Vagina (tissue), 2 donors: ENCODE measurements at regions not wholly inside any gene's neighbourhood (a gene's known extent, or its start where the extent isn't known, plus 50 kb on each side); places are given as distances from the start of the nearest gene placed in this dataset.

Experiments used
- DNase-seq, 2 donors: peaks; one replicate each; pipeline ENCODE4 v3.0.0-alpha.2; 2017; ENCODE audit errors: extremely low spot score in 2 of 2
- H3K27ac ChIP-seq: fragments of 200-600 bp; sonication (generic); one replicate; pipeline ENCODE4 v1.5.1; 2019
- H3K27me3 ChIP-seq: fragments of 200-600 bp; sonication (generic); one replicate; pipeline ENCODE4 v1.5.1; 2019
- H3K36me3 ChIP-seq, 2 donors: fragments of 200-600 bp; sonication (generic); one replicate each; pipeline ENCODE4 v1.5.1; 2017 to 2019
- H3K4me1 ChIP-seq: fragments of 200-600 bp; sonication (generic); one replicate; pipeline ENCODE4 v1.5.1; 2019
- H3K4me3 ChIP-seq, 2 donors: fragments of 200-600 bp; sonication (generic); 1 replicate in 1 of 2; 2 replicates in 1 of 2; pipeline ENCODE4 v1.5.1; 2016 to 2019
- H3K9me3 ChIP-seq: fragments of 200-600 bp; sonication (generic); one replicate; pipeline ENCODE4 v1.5.1; 2019
- CTCF ChIP-seq, 3 experiments: fragments of 450-650 bp in 2 of 3; fragments of 200-600 bp in 1 of 3; sonication (generic) in 1 of 3; IDR thresholded peaks; one replicate each; pipeline ENCODE4 v1.5.1; 2017 to 2019; ENCODE audit warnings: antibody characterized with exemption in 3 of 3, mild to moderate bottlenecking in 2 of 3, moderate library complexity in 2 of 3
- POLR2A ChIP-seq, 2 donors: fragments of 450-650 bp; IDR thresholded peaks; one replicate each; pipeline ENCODE4 v1.6.1; 2017; ENCODE audit warnings: antibody characterized with exemption in 2 of 2, mild to moderate bottlenecking in 2 of 2, moderate library complexity in 2 of 2
- POLR2AphosphoS5 ChIP-seq, 2 donors: sonication (generic); formaldehyde crosslinking; IDR thresholded peaks; one replicate each; pipeline ENCODE4 v1.9.0; 2017; ENCODE audit warnings: antibody characterized with exemption in 2 of 2, mild to moderate bottlenecking in 2 of 2, low read depth in 1 of 2; ENCODE audit not compliant: insufficient read depth in 1 of 2
- intact Hi-C: fragments of 100-400 bp; cut with DNase I; formaldehyde crosslinking; loops from one replicate; pipeline ENCODE4 v1.15.1; 2023

- H3K27ac ChIP-seq = no peak overlapping the region
- H3K27me3 ChIP-seq = no peaks in the 10 kb centered on the region
- H3K9me3 ChIP-seq = no peaks in the 10 kb centered on the region
- TF ChIP-seq POLR2AphosphoS5 (IDR thresholded peaks at IDR 0.05; ENCODE audit: insufficient read depth in 1 of 2, low read depth in 1 of 2) = no peak
- no peak for TF ChIP-seq POLR2A (IDR thresholded peaks at IDR 0.05)
- H3K4me1 ChIP-seq = no peaks in the 10 kb centered on the region
- H3K4me3 ChIP-seq = no peak overlapping the region
- intact Hi-C loops = no loop called here
- no peaks in the 10 kb centered on the region for H3K36me3 ChIP-seq
- DNase-seq = no peak
Observed at GRCh38 chr9:95788521-95788991, 86.9 kb upstream of the ERCC6L2 start.

- H3K36me3 ChIP-seq = no peaks in the 10 kb centered on the region
- TF ChIP-seq POLR2A (IDR thresholded peaks at IDR 0.05) = no peak
- TF ChIP-seq CTCF (IDR thresholded peaks at IDR 0.05) = no peak
- no peak for TF ChIP-seq POLR2AphosphoS5 (IDR thresholded peaks at IDR 0.05; ENCODE audit: insufficient read depth in 1 of 2, low read depth in 1 of 2)
- no peak overlapping the region for H3K4me3 ChIP-seq
- H3K4me1 ChIP-seq = no peaks in the 10 kb centered on the region
- intact Hi-C loops = no loop called here
- H3K9me3 ChIP-seq = no peaks in the 10 kb centered on the region
- no peaks in the 10 kb centered on the region for H3K27me3 ChIP-seq
- no peak for DNase-seq
- H3K27ac ChIP-seq = no peak overlapping the region
Observed at GRCh38 chr9:95788021-95788420, 87.5 kb upstream of the ERCC6L2 start.

GRCh38 chr9:95785209-95785608, 90.3 kb upstream of the ERCC6L2 start:
- no peak for DNase-seq
- H3K4me1 ChIP-seq = no peaks in the 10 kb centered on the region
- H3K27ac ChIP-seq = no peak overlapping the region
- TF ChIP-seq POLR2AphosphoS5 (IDR thresholded peaks at IDR 0.05; ENCODE audit: insufficient read depth in 1 of 2, low read depth in 1 of 2) = no peak
- no peaks in the 10 kb centered on the region for H3K9me3 ChIP-seq
- H3K36me3 ChIP-seq = no peaks in the 10 kb centered on the region
- no peak overlapping the region for H3K4me3 ChIP-seq
- no peaks in the 10 kb centered on the region for H3K27me3 ChIP-seq
- intact Hi-C loops = no loop called here

- intact Hi-C loops = no loop called here
- no peaks in the 10 kb centered on the region for H3K9me3 ChIP-seq
- no peaks in the 10 kb centered on the region for H3K27me3 ChIP-seq
- no peak overlapping the region for H3K4me3 ChIP-seq
- H3K27ac ChIP-seq = no peak overlapping the region
- H3K36me3 ChIP-seq = no peaks in the 10 kb centered on the region
- TF ChIP-seq POLR2AphosphoS5 (IDR thresholded peaks at IDR 0.05; ENCODE audit: insufficient read depth in 1 of 2, low read depth in 1 of 2) = no peak
- TF ChIP-seq CTCF (IDR thresholded peaks at IDR 0.05) = no peak
- TF ChIP-seq POLR2A (IDR thresholded peaks at IDR 0.05) = no peak
- DNase-seq = no peak
- peaks cover 7% of the 10 kb centered on the region for H3K4me1 ChIP-seq
Observed at GRCh38 chr9:95784318-95784717, 91.2 kb upstream of the ERCC6L2 start.

GRCh38 chr9:95783426-95783975, 92.0 kb upstream of the ERCC6L2 start:
- Histone ChIP-seq H3K4me1 (peaks cover 7% of the 10 kb centered on the region), H3K27me3 (no peaks in the 10 kb centered on the region), H3K4me3 (no peak overlapping the region), H3K36me3 (no peaks in the 10 kb centered on the region), H3K27ac (no peak overlapping the region), H3K9me3 (no peaks in the 10 kb centered on the region)
- TF ChIP-seq CTCF (IDR thresholded peaks at IDR 0.05) (no peak), POLR2AphosphoS5 (IDR thresholded peaks at IDR 0.05; ENCODE audit: insufficient read depth in 1 of 2, low read depth in 1 of 2) (no peak), POLR2A (IDR thresholded peaks at IDR 0.05) (no peak)
- intact Hi-C loops = no loop called here
- no peak for DNase-seq

- Histone ChIP-seq H3K36me3 (no peaks in the 10 kb centered on the region), H3K27ac (no peak overlapping the region), H3K27me3 (no peaks in the 10 kb centered on the region), H3K9me3 (no peaks in the 10 kb centered on the region), H3K4me1 (peaks cover 7% of the 10 kb centered on the region), H3K4me3 (no peak overlapping the region)
- intact Hi-C loops = no loop called here
- no peak for DNase-seq
- no peak for TF ChIP-seq CTCF (IDR thresholded peaks at IDR 0.05)
- no peak for TF ChIP-seq POLR2A (IDR thresholded peaks at IDR 0.05)
- TF ChIP-seq POLR2AphosphoS5 (IDR thresholded peaks at IDR 0.05; ENCODE audit: insufficient read depth in 1 of 2, low read depth in 1 of 2) = no peak
Observed at GRCh38 chr9:95780751-95781150, 94.7 kb upstream of the ERCC6L2 start.
